ENCODE measurements at regions not wholly inside any gene's neighbourhood (a gene's known extent, or its start where the extent isn't known, plus 50 kb on each side); places are given as distances from the start of the nearest gene placed in this dataset.

DNA sequence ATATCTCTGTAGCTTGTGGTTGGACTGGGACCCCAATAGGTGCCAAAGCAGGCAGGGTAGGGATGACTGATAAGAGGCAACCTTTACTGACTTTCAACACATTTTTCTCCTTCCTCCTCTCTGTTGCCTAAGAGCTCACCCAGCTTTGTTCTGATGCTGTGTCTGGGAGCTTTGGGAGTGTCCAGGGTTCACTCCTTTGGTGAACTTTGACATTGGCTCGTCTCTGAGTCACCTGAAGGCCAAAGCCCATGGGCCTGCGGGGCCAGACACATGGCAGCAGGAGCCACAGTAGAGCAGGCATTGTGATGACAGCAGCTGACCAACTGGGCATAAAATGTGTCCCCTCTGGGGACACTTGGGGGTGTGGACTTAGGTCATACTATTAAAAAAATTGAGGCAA is 99.5 kb upstream of the ZNF644 start (continued):
- no peak for TF ChIP-seq RAD21 (IDR thresholded peaks at IDR 0.05; ENCODE audit: low read depth)

DNA sequence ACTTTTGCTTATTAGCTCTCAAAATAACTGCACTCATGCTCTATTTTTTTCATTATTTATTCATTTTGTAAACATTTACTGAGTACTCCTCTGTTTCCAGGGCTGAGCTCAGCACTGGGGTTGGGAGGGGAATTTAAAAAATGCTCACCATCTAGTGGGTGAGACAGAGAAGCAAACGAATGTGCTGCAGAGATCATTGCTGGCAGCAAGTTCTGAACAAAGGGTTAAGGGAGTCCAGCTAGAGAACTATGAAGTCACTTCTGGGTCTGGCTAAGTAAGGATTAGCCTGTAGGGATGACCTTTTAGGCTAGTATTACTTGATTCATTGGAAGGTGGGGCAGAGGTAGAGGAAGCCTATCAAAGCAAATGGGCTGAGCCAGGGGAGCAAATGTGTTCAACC is 99.1 kb upstream of the ZNF644 start:
- Histone ChIP-seq H3K27ac (ENCODE audit: low read depth, low read length) (no peak overlapping the region), H3K9me2 (ENCODE audit: insufficient read depth) (no peaks in the 10 kb centered on the region), H3K9ac (ENCODE audit: low read length) (no peak overlapping the region), H3K9me3 (ENCODE audit: control insufficient read depth in 1 of 2, insufficient read depth in 1 of 2, low read depth in 1 of 2, low read length in 2 of 2) (no peaks in the 10 kb centered on the region), H3K4me1 (ENCODE audit: control insufficient read depth in 1 of 2, insufficient read depth in 2 of 2, low read length in 2 of 2) (no peaks in the 10 kb centered on the region), H3K79me2 (ENCODE audit: insufficient read depth, low read length) (no peaks in the 10 kb centered on the region), H3K36me3 (ENCODE audit: control insufficient read depth in 1 of 2, insufficient read depth in 2 of 2, low read length in 2 of 2) (no peaks in the 10 kb centered on the region), H3K27me3 (ENCODE audit: insufficient read depth, low read length) (no peaks in the 10 kb centered on the region), H3K4me3 (replicated peaks in 1 of 2; ENCODE audit: low read depth in 1 of 2, low read length in 2 of 2) (no peak overlapping the region), H4K20me1 (ENCODE audit: insufficient read depth) (no peaks in the 10 kb centered on the region), H3K4me2 (ENCODE audit: low read length) (no peak overlapping the region), H2AFZ (ENCODE audit: low read depth, low read length, poor library complexity, severe bottlenecking) (no peak overlapping the region)
- no peak for ATAC-seq
- RAD21 ChIA-PET (ENCODE audit: low non-redundant PET in 1 of 2, low total read pairs in 2 of 2, uncharacterized antibody in 2 of 2, unreplicated experiment in 2 of 2) = no interaction called here
- POLR2A ChIA-PET = no interaction called here
- TF ChIP-seq CTCF (IDR thresholded peaks at IDR 0.05 in 2 of 3, conservative IDR thresholded peaks at IDR 0.05 in 1 of 3; ENCODE audit: borderline replicate concordance in 1 of 3, insufficient read depth in 1 of 3, low read depth in 2 of 3, low read length in 2 of 3) = no peak
- TF ChIP-seq CBX3 (IDR thresholded peaks at IDR 0.05; ENCODE audit: low read depth) = no peak
- no peak for TF ChIP-seq YY1 (IDR thresholded peaks at IDR 0.05; ENCODE audit: extremely low read depth, insufficient replicate concordance, low read depth, low read length)
- TF ChIP-seq SRF (IDR thresholded peaks at IDR 0.05; ENCODE audit: low read depth) = no peak
- TF ChIP-seq TCF7L2 (IDR thresholded peaks at IDR 0.05; ENCODE audit: borderline replicate concordance, extremely low read depth, insufficient read depth, insufficient read length) = no peak
- TF ChIP-seq FOSL1 (IDR thresholded peaks at IDR 0.05; ENCODE audit: low read depth) = no peak
- no peak for TF ChIP-seq RAD21 (IDR thresholded peaks at IDR 0.05; ENCODE audit: low read depth)
- TF ChIP-seq ZNF274 (IDR thresholded peaks at IDR 0.05; ENCODE audit: low read depth, low read length) = no peak
- no peak for TF ChIP-seq POLR2A (IDR thresholded peaks at IDR 0.05; ENCODE audit: borderline replicate concordance, extremely low read depth, insufficient read depth, insufficient read length)
- TF ChIP-seq, protein P1, sequence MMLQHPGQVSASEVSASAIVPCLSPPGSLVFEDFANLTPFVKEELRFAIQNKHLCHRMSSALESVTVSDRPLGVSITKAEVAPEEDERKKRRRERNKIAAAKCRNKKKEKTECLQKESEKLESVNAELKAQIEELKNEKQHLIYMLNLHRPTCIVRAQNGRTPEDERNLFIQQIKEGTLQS (IDR thresholded peaks at IDR 0.05) = no peak
- TF ChIP-seq ZFX (IDR thresholded peaks at IDR 0.05) = no peak
- TF ChIP-seq, protein P2, sequence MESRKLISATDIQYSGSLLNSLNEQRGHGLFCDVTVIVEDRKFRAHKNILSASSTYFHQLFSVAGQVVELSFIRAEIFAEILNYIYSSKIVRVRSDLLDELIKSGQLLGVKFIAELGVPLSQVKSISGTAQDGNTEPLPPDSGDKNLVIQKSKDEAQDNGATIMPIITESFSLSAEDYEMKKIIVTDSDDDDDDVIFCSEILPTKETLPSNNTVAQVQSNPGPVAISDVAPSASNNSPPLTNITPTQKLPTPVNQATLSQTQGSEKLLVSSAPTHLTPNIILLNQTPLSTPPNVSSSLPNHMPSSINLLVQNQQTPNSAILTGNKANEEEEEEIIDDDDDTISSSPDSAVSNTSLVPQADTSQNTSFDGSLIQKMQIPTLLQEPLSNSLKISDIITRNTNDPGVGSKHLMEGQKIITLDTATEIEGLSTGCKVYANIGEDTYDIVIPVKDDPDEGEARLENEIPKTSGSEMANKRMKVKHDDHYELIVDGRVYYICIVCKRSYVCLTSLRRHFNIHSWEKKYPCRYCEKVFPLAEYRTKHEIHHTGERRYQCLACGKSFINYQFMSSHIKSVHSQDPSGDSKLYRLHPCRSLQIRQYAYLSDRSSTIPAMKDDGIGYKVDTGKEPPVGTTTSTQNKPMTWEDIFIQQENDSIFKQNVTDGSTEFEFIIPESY (IDR thresholded peaks at IDR 0.05; ENCODE audit: extremely low read depth, insufficient replicate concordance, low read length) = no peak
- TF ChIP-seq POLR2AphosphoS5 (IDR thresholded peaks at IDR 0.05; ENCODE audit: low read depth, low read length) = no peak
- no peak for TF ChIP-seq EGR1 (IDR thresholded peaks at IDR 0.05; ENCODE audit: low read depth)
- no peak for TF ChIP-seq EZH2 (IDR thresholded peaks at IDR 0.05)
- DNase-seq (ENCODE audit: low read depth, low spot score) = no peak
- intact Hi-C loops (cut with micrococcal nuclease) = no loop called here
- no TSS peak for BruUV-seq (replicated peaks)
- CTCF ChIA-PET = no interaction called here
